Osteoblast (primary cell): ENCODE measurements at regions not wholly inside any gene's neighbourhood (a gene's known extent, or its start where the extent isn't known, plus 50 kb on each side); places are given as distances from the start of the nearest gene placed in this dataset.
A peak's percentile ranks its signal among the peaks of the same experiment; 100 is the strongest.

Experiments used
- DNase-seq: peaks from one replicate; pipeline ENCODE4 v3.0.0; 2011; ENCODE audit warnings: low spot score, mixed read lengths; ENCODE audit not compliant: insufficient read length; ENCODE audit errors: missing footprints
- H2AFZ ChIP-seq: 2 replicates; pipeline ENCODE4 v1.6.0; 2011; ENCODE audit warnings: mild to moderate bottlenecking, low read length
- H3K27ac ChIP-seq: 2 replicates; pipeline ENCODE4 v1.5.1; 2011; ENCODE audit warnings: mild to moderate bottlenecking, low read depth, low read length, moderate library complexity
- H3K27me3 ChIP-seq: 2 replicates; pipeline ENCODE4 v1.6.0; 2012; ENCODE audit warnings: mild to moderate bottlenecking, control low read depth, inconsistent platforms, low read length, moderate library complexity; ENCODE audit not compliant: insufficient read depth
- H3K36me3 ChIP-seq: 2 replicates; pipeline ENCODE4 v1.5.1; 2011; ENCODE audit warnings: mild to moderate bottlenecking, low read length, control low read depth, moderate library complexity; ENCODE audit not compliant: insufficient read depth
- H3K4me1 ChIP-seq: 2 replicates; pipeline ENCODE4 v1.5.1; 2011; ENCODE audit warnings: mild to moderate bottlenecking, low read length, control low read depth, moderate library complexity; ENCODE audit not compliant: insufficient read depth
- H3K4me2 ChIP-seq: 2 replicates; pipeline ENCODE4 v1.6.0; 2011; ENCODE audit warnings: mild to moderate bottlenecking, low read length; ENCODE audit not compliant: insufficient read depth
- H3K4me3 ChIP-seq: fragments of 200-600 bp; sonication (generic); 3 replicates; pipeline ENCODE4 v1.5.1; 2012; ENCODE audit warnings: mild to moderate bottlenecking, low read length, inconsistent platforms; ENCODE audit not compliant: insufficient read depth
- H3K79me2 ChIP-seq: 2 replicates; pipeline ENCODE4 v1.6.0; 2012; ENCODE audit warnings: mild to moderate bottlenecking, low read length, control low read depth, inconsistent platforms; ENCODE audit not compliant: insufficient read depth
- H3K9me3 ChIP-seq: 2 replicates; pipeline ENCODE4 v1.5.1; 2011; ENCODE audit warnings: low read depth, low read length, control low read depth
- H4K20me1 ChIP-seq: 2 replicates; pipeline ENCODE4 v1.6.0; 2012; ENCODE audit warnings: mild to moderate bottlenecking, low read length, control low read depth; ENCODE audit not compliant: insufficient read depth
- CTCF ChIP-seq: IDR thresholded peaks from 2 replicates; pipeline ENCODE4 v1.5.1; 2011; ENCODE audit warnings: mild to moderate bottlenecking, low read depth, low read length, moderate library complexity; ENCODE audit errors: extremely low read depth

GRCh38 chr9:18260521-18260920 is 213.4 kb upstream of the ADAMTSL1 start:
- Histone ChIP-seq H2AFZ (peak overlapping the region; percentile 4), H4K20me1 (no peaks in the 10 kb centered on the region), H3K27me3 (no peaks in the 10 kb centered on the region), H3K4me2 (no peak overlapping the region), H3K9me3 (no peaks in the 10 kb centered on the region), H3K36me3 (no peaks in the 10 kb centered on the region), H3K27ac (no peak overlapping the region), H3K79me2 (no peaks in the 10 kb centered on the region), H3K4me1 (peaks cover 24% of the 10 kb centered on the region), H3K4me3 (no peak overlapping the region)
- no peak for TF ChIP-seq CTCF
- DNase-seq: peak; percentile 66

GRCh38 chr9:18261181-18261580 is 212.8 kb upstream of the ADAMTSL1 start:
- H3K9me3 ChIP-seq: no peaks in the 10 kb centered on the region
- no peak overlapping the region for H3K4me2 ChIP-seq
- H3K79me2 ChIP-seq: no peaks in the 10 kb centered on the region
- H4K20me1 ChIP-seq: no peaks in the 10 kb centered on the region
- TF ChIP-seq CTCF: no peak
- peaks cover 17% of the 10 kb centered on the region for H3K4me1 ChIP-seq
- no peak overlapping the region for H3K4me3 ChIP-seq
- H3K36me3 ChIP-seq: no peaks in the 10 kb centered on the region
- no peak overlapping the region for H3K27ac ChIP-seq
- H2AFZ ChIP-seq: no peak overlapping the region
- no peaks in the 10 kb centered on the region for H3K27me3 ChIP-seq
- no peak for DNase-seq

- DNase-seq: no peak
- Histone ChIP-seq H3K27me3 (no peaks in the 10 kb centered on the region), H3K4me1 (peaks cover 18% of the 10 kb centered on the region), H2AFZ (no peak overlapping the region), H3K4me2 (no peak overlapping the region), H3K79me2 (no peaks in the 10 kb centered on the region), H3K9me3 (no peaks in the 10 kb centered on the region), H4K20me1 (no peaks in the 10 kb centered on the region), H3K4me3 (no peak overlapping the region), H3K36me3 (no peaks in the 10 kb centered on the region), H3K27ac (no peak overlapping the region)
- no peak for TF ChIP-seq CTCF
These were observed 210.6 kb upstream of the ADAMTSL1 start for GRCh38 chr9:18263377-18263776.

- no peaks in the 10 kb centered on the region for H4K20me1 ChIP-seq
- no peak overlapping the region for H3K4me3 ChIP-seq
- no peak for TF ChIP-seq CTCF
- H3K9me3 ChIP-seq: no peaks in the 10 kb centered on the region
- peak; percentile 34 for DNase-seq
- no peaks in the 10 kb centered on the region for H3K27me3 ChIP-seq
- no peaks in the 10 kb centered on the region for H3K79me2 ChIP-seq
- no peaks in the 10 kb centered on the region for H3K36me3 ChIP-seq
- peak overlapping the region; percentile 17 for H3K27ac ChIP-seq
- H3K4me2 ChIP-seq: peak overlapping the region; percentile 38
- H2AFZ ChIP-seq: no peak overlapping the region
- H3K4me1 ChIP-seq: peaks cover 14% of the 10 kb centered on the region
These were observed 205.6 kb upstream of the ADAMTSL1 start for GRCh38 chr9:18268381-18268780.
